Liver (tissue), 8 donors: ENCODE measurements at regions not wholly inside any gene's neighbourhood (a gene's known extent, or its start where the extent isn't known, plus 50 kb on each side); places are given as distances from the start of the nearest gene placed in this dataset.

Source experiments
- DNase-seq: peaks from one replicate; pipeline ENCODE4 v3.0.0-alpha.2; 2017; ENCODE audit warnings: low spot score
- H3K27ac ChIP-seq, 2 donors: one replicate each; pipeline ENCODE4 v1.7.0; 2013; ENCODE audit warnings: inconsistent platforms in 2 of 2, low read length in 2 of 2, control low read depth in 1 of 2, low read depth in 1 of 2, mild to moderate bottlenecking in 1 of 2
- H3K27me3 ChIP-seq, 4 donors: one replicate each; pipeline versions ENCODE4 v1.6.1 to v1.7.0; 2013; ENCODE audit warnings: low read length in 3 of 4, inconsistent platforms in 1 of 4, mild to moderate bottlenecking in 1 of 4, moderate library complexity in 1 of 4; ENCODE audit not compliant: control insufficient read depth in 4 of 4, insufficient read depth in 4 of 4
- H3K36me3 ChIP-seq, 4 donors: one replicate each; pipeline versions ENCODE4 v1.6.1 to v1.7.0; 2013; ENCODE audit warnings: low read length in 3 of 4, mild to moderate bottlenecking in 3 of 4, low read depth in 1 of 4, moderate library complexity in 1 of 4; ENCODE audit not compliant: control insufficient read depth in 4 of 4, insufficient read depth in 3 of 4
- H3K4me1 ChIP-seq, 4 donors: one replicate each; pipeline versions ENCODE4 v1.6.1 to v1.7.0; 2013; ENCODE audit warnings: low read length in 3 of 4, mild to moderate bottlenecking in 3 of 4, moderate library complexity in 1 of 4; ENCODE audit not compliant: control insufficient read depth in 4 of 4, insufficient read depth in 4 of 4
- H3K4me3 ChIP-seq, 3 donors: one replicate each; pipeline versions ENCODE4 v1.6.1 to v1.7.0; 2013; ENCODE audit warnings: low read length in 3 of 3, control low read depth in 1 of 3, low read depth in 1 of 3, mild to moderate bottlenecking in 1 of 3
- H3K9ac ChIP-seq, 2 donors: one replicate each; pipeline ENCODE4 v1.7.0; 2013; ENCODE audit warnings: low read length in 2 of 2, mild to moderate bottlenecking in 2 of 2, moderate library complexity in 2 of 2, control low read depth in 1 of 2, low read depth in 1 of 2
- H3K9me3 ChIP-seq, 4 donors: one replicate each; pipeline versions ENCODE4 v1.6.1 to v1.7.0; 2013; ENCODE audit warnings: low read length in 3 of 4; ENCODE audit not compliant: control insufficient read depth in 4 of 4
- ATF3 ChIP-seq: IDR thresholded peaks from 2 replicates; pipeline ENCODE4 v1.6.1; 2016; ENCODE audit warnings: antibody characterized with exemption
- CTCF ChIP-seq: fragments of 150-350 bp; IDR thresholded peaks from 2 replicates; pipeline ENCODE4 v1.5.1; 2017; ENCODE audit warnings: improper control_type of control experiment, low read depth, low read length; ENCODE audit not compliant: missing input control
- EGR1 ChIP-seq, 2 donors: IDR thresholded peaks; 2 replicates each; pipeline ENCODE4 v1.6.1; 2016 to 2018; ENCODE audit warnings: antibody characterized with exemption in 2 of 2, low read depth in 2 of 2
- FOXA2 ChIP-seq: IDR thresholded peaks from 2 replicates; pipeline ENCODE4 v1.6.1; 2016; ENCODE audit warnings: antibody characterized with exemption
- HNF4A ChIP-seq, 2 donors: conservative IDR thresholded peaks; 2 replicates each; pipeline ENCODE4 v1.6.1; 2016; ENCODE audit warnings: antibody characterized with exemption in 2 of 2, mild to moderate bottlenecking in 2 of 2
- JUND ChIP-seq, 2 donors: IDR thresholded peaks; 2 replicates each; pipeline ENCODE4 v1.6.1; 2016; ENCODE audit warnings: antibody characterized with exemption in 2 of 2
- MAX ChIP-seq: IDR thresholded peaks from 2 replicates; pipeline ENCODE4 v1.6.1; 2016; ENCODE audit warnings: antibody characterized with exemption
- NR2F2 ChIP-seq: IDR thresholded peaks from 2 replicates; pipeline ENCODE4 v1.6.1; 2016; ENCODE audit warnings: antibody characterized with exemption
- RAD21 ChIP-seq, 2 donors: IDR thresholded peaks; 2 replicates each; pipeline ENCODE4 v1.6.1; 2016; ENCODE audit warnings: antibody characterized with exemption in 2 of 2, mild to moderate bottlenecking in 2 of 2
- REST ChIP-seq: IDR thresholded peaks from 2 replicates; pipeline ENCODE4 v1.6.1; 2016; ENCODE audit warnings: antibody characterized with exemption, mild to moderate bottlenecking
- SP1 ChIP-seq: IDR thresholded peaks from 2 replicates; pipeline ENCODE4 v1.6.1; 2018; ENCODE audit warnings: antibody characterized with exemption, mild to moderate bottlenecking
- TAF1 ChIP-seq: conservative IDR thresholded peaks from 2 replicates; pipeline ENCODE4 v1.6.1; 2016; ENCODE audit warnings: antibody characterized with exemption, mild to moderate bottlenecking
- WGBS: extraction: QIAGEN DNeasy Blood & Tissue Kit; methylation state at CpG from one replicate; pipeline ENCODE4 v1.1.7; 2013; 5-methylcytosine and 5-hydroxymethylcytosine counted together
- donor health status: healthy.
- donor health status: healthy.
- donor health status: healthy.
- donor health status: healthy.
- donor health status: healthy.

- TF ChIP-seq MAX (no peak), HNF4A (conservative IDR thresholded peaks at IDR 0.05) (no peak), TAF1 (no peak), EGR1 (IDR thresholded peaks at IDR 0.05; ENCODE audit: low read depth in 2 of 2) (no peak), NR2F2 (no peak), CTCF (no peak)
Observed at GRCh38 chr12:105876396-105876927, 262.3 kb downstream of the NUAK1 start (continued).

GRCh38 chr12:105878964-105879363 is 259.8 kb downstream of the NUAK1 start:
- 96% methylated on average over 3 of the region's 3 CpGs for WGBS

GRCh38 chr12:105880824-105881388 is 257.8 kb downstream of the NUAK1 start:
- DNase-seq = no peak
- no peak overlapping the region for H3K27ac ChIP-seq
- H3K36me3 ChIP-seq = no peaks in the 10 kb centered on the region
- no peaks in the 10 kb centered on the region for H3K27me3 ChIP-seq
- H3K4me3 ChIP-seq = no peak overlapping the region
- H3K9me3 ChIP-seq = no peaks in the 10 kb centered on the region
- H3K9ac ChIP-seq = no peak overlapping the region
- H3K4me1 ChIP-seq = no peaks in the 10 kb centered on the region
- TF ChIP-seq RAD21 (IDR thresholded peaks at IDR 0.05) = no peak
- 64% methylated on average over 2 of the region's 2 CpGs for WGBS

More at GRCh38 chr12:105878964-105879363, 259.8 kb downstream of the NUAK1 start:
- H3K36me3 ChIP-seq = no peaks in the 10 kb centered on the region
- H3K9ac ChIP-seq = no peak overlapping the region
- no peak for DNase-seq
- no peaks in the 10 kb centered on the region for H3K27me3 ChIP-seq
- no peaks in the 10 kb centered on the region for H3K9me3 ChIP-seq
- H3K4me3 ChIP-seq = no peak overlapping the region
- H3K27ac ChIP-seq = no peak overlapping the region
- TF ChIP-seq MAX = no peak
- no peaks in the 10 kb centered on the region for H3K4me1 ChIP-seq

- WGBS = 76% methylated on average over 1 of the region's 1 CpG
- no peaks in the 10 kb centered on the region for H3K9me3 ChIP-seq
- H3K36me3 ChIP-seq = no peaks in the 10 kb centered on the region
- TF ChIP-seq SP1 = no peak
- H3K4me1 ChIP-seq = no peaks in the 10 kb centered on the region
- DNase-seq = no peak
- H3K27ac ChIP-seq = no peak overlapping the region
- H3K27me3 ChIP-seq = no peaks in the 10 kb centered on the region
- no peak overlapping the region for H3K9ac ChIP-seq
- H3K4me3 ChIP-seq = no peak overlapping the region
Observed at GRCh38 chr12:105882404-105882803, 256.4 kb downstream of the NUAK1 start.

GRCh38 chr12:105887131-105887530 is 251.6 kb downstream of the NUAK1 start:
- Histone ChIP-seq H3K27me3 (no peaks in the 10 kb centered on the region), H3K9ac (no peak overlapping the region), H3K9me3 (no peaks in the 10 kb centered on the region), H3K4me3 (no peak overlapping the region), H3K27ac (no peak overlapping the region), H3K4me1 (no peaks in the 10 kb centered on the region), H3K36me3 (no peaks in the 10 kb centered on the region)
- DNase-seq = no peak
- WGBS = 89% methylated on average over 3 of the region's 3 CpGs
- TF ChIP-seq CTCF (no peak), NR2F2 (no peak), ATF3 (no peak), REST (no peak), FOXA2 (no peak), SP1 (no peak), RAD21 (IDR thresholded peaks at IDR 0.05) (no peak), JUND (IDR thresholded peaks at IDR 0.05) (no peak)
